EL (cell line): ENCODE measurements at regions not wholly inside any gene's neighbourhood (a gene's known extent, or its start where the extent isn't known, plus 50 kb on each side); places are given as distances from the start of the nearest gene placed in this dataset.
"Not testable (repeated sequence)": the region's sequence is repeated elsewhere in the genome, so short reads cannot be mapped to it uniquely, and the experiment has no call there.

Experiments used
- DNase-seq: peaks from one replicate; pipeline ENCODE4 v3.0.0-alpha.2; 2016

GRCh38 chr1:182331387-182331786 is 60.2 kb downstream of the GLUL start:
- no peak for DNase-seq

- peak; percentile 4 for DNase-seq
Measured at GRCh38 chr1:182330303-182330702, 61.3 kb downstream of the GLUL start.

DNA sequence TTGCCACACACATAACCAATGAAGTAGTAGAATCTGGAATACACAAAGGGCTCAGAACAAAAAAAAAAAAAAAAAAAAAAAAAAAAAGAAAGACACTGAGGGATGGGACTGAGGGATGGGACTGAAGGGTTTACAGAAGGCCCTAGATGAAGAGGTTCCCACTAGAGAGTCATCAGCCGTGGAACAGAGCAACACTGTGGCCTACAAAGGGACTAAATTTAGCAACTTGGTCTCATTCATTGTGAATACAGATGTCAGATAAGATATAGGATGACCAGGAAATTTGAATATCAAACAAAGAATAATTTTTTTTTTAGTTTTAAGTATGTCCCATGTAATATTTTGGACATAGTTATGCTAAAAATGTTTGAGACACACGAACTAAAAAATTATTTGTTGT is 62.1 kb downstream of the GLUL start:
- no peak for DNase-seq

- DNase-seq: no peak
Measured at GRCh38 chr1:182328591-182328990, 63.0 kb downstream of the GLUL start.

DNA sequence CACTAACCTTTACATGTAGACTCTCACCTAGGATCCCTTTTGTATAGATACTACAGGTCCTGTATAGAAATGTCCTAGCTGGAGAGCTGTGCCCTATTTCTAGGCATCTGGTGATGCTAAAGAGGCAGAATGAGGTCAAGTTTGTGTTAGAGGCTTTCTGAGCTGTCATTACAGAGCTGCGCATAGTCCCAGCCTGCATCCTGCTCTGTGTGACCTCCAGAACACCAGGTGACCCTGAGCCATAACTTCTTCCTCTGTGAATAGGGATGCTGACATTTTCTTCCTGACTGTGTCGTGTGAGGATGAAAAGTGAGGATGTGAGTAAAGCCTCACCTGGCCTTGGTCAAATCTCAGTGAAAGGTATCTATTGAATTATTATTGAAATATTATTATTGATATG is 66.3 kb downstream of the GLUL start:
- no peak for DNase-seq

DNA sequence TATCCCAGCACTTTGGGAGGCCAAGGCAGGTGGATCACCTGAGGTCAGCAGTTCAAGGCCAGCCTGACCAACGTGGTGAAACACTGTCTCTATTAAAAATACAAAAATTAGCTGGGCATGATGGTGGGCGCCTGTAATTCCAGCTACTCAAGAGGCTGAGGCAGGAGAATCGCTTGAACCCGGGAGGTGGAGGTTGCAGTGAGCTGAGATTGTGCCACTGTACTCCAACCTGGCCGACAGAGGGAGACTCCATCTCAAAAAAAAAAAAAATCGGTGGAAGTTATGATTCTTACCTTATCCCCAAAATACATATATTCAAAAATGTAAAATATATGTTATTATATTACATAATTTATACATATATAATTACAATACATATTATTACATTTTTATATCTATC is 70.1 kb downstream of the GLUL start:
- DNase-seq: not testable (repeated sequence)

GRCh38 chr1:182317611-182318161 is 73.9 kb downstream of the GLUL start:
- no peak for DNase-seq

DNA sequence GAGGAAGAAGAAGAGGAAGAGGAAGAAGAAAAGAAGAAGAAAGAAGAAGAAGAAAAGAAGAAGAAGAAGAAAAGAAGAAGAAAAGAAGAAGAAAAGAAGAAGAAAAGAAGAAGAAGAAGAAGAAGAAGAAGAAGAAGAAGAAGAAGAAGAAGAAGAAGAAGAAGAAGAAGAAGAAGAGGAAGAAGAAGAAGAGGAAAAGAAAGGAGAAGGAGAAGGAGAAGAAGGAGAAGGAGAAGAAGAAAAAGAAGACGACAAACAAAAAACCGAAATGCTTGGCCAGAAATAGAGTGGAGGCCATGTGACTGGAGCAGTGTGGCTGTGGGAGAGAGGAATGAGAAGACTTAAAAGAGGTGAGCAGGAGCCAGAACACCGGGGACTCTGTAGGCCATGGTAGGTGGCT is 75.1 kb downstream of the GLUL start:
- not testable (repeated sequence) for DNase-seq

DNA sequence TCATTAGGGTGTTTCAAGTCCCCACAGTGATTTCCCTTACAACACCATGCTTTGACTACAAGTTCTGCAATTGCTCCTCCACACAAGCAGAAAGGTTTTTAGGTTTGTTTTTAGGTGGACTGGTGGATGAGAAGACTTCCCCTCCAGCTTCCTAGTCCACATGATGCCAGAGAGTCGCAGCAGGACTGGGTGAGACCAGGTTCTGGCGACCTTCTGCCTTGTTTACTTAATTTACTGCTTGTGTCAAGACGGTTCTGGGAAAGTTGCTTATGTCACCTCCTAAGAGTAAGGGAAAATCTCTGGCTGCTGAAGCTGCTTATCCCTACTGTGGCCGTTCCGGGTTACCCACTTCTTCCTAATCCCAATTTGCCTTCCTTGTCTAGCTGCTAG is 76.4 kb downstream of the GLUL start:
- DNase-seq: no peak

- DNase-seq: no peak
Measured at GRCh38 chr1:182309631-182310351, 81.8 kb downstream of the GLUL start.

GRCh38 chr1:182308826-182309225 is 82.8 kb downstream of the GLUL start:
- DNase-seq: no peak

GRCh38 chr1:182307486-182307885 is 84.1 kb downstream of the GLUL start:
- not testable (repeated sequence) for DNase-seq

- DNase-seq: no peak
Measured at GRCh38 chr1:182305861-182306260, 85.7 kb downstream of the GLUL start.

DNA sequence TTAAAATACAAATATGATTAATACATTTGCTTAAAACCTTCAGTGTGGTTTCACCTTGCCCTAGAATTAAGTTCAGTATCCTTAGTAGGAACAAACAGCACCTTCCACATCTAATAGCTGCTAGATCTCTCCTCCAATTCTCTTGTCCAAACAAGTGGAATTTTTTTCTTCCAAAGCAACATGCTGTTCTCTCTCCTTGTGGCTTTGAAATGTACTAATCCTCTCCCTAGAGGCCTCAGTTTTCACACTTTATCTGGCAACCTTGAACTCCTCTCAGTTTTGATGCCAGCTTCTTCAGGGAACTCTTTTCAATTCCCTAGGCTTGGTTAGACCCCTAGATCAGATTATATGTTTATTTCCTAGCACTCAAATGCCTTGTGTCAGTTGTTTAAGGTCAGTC is 87.0 kb downstream of the GLUL start:
- no peak for DNase-seq

DNA sequence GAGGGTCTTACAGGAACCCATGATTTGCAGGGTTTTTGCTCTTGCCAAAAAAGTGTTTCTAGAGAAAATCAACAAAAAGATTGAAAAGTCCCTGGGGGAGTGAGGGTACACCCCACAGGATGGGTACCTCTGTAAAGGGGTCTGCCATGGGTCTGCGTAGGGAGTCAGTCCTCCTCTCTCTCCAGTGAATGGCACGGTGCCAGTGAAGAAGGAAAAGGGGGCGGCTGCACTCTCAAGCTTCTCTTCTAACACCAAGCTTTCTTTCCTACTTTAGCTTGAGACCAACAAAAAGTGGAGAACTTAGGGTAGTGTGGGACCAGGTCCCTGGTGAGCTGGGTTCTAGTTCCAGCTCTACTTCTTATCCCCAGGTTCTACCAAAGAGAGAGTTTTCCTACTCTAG is 87.4 kb downstream of the GLUL start:
- no peak for DNase-seq

DNA sequence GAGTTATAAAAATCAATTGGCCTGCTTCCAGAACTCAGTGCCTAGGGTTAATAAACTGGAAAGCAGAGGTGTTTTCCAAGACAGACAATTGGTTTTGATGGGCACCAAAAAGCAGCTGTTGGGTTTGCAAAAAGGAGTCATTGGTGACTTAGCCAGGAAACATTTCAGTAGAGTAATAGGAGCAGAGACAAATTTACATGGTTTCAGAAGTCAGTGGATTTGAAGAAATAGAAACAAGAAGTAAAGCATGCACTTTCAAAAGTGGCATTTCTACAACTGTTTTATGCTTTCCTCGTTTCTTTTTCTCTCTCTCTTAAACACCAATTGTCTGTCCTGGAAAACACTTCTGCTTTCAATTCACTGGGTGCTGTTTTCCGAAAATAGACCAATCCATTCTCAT is 87.8 kb downstream of the GLUL start:
- no peak for DNase-seq

DNA sequence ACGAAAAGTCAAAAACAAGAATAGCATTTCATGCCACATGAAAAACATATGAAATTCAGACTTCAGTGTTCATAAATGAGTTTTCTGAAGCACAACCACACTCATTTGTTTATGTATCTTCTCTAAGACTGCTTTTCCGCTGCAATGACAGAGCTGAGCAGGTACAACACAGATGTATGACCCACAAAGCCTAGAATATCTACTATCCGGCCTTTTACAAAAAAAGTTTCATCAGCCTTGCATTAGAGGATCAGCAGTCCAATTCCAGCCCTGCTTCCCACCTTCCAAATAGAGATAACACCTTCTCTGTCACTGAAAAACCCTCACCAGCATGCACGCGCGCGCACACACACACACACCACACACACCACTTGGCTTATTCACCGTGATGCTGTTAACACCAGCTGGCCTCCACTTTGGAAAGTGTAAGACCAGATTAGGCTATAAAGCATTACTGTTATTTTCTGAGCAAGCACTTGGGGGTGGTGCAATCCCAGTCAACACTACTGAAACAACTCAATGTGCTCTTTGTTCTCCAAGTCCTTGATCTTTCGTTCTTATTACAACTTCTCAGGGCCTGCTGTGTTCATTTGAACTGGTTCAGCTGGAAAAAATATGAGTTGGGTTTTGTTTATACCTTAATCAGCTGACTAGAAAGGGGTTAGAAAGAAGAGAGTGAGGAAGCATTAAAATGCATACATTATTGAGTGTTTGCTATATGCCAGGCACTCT is 90.0 kb downstream of the GLUL start:
- DNase-seq: no peak

GRCh38 chr1:182301026-182301436 is 90.6 kb downstream of the GLUL start:
- no peak for DNase-seq

DNA sequence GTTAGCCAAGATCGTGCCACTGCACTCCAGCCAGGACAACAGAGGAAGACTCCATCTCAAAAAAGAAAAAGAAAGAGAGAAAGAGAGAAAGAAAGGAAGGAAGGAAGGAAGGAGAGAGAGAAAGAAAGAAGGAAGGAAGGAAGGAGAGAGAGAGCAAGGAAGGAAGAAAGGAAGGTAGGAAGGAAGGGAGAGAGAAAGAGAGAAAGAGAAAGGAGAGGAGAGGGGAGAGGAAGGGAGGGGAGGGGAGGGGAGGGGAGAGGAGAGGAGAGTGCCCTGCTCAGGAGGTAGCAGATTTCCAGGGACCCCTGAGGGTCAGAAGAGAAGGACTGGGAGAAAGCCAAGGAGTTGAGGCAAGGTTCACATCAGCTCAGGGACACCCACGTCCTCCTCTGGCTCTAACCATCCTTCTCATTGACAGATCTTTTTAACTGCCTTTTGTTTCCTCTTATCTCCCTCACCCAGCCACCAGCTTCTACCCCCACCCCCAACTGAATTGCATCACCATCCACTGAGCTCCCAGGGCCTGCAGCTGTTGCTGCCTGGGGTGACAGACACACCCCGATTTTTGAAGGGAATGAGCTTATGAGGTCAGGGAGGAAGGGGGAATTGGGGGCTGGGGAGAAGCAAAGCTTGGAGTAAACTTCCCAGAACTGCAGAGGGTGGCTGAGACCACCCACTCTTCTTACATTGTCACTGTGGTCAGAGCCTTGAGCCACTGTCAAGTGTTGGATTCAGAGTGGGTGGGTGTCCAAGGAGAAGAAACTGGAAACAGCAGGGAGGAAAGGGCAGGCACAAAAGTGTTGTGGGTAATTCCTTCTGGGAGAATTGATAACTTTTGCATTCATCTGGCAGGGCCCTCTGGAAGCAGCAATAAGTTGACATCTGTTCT is 91.6 kb downstream of the GLUL start:
- peak; percentile 15 for DNase-seq

DNA sequence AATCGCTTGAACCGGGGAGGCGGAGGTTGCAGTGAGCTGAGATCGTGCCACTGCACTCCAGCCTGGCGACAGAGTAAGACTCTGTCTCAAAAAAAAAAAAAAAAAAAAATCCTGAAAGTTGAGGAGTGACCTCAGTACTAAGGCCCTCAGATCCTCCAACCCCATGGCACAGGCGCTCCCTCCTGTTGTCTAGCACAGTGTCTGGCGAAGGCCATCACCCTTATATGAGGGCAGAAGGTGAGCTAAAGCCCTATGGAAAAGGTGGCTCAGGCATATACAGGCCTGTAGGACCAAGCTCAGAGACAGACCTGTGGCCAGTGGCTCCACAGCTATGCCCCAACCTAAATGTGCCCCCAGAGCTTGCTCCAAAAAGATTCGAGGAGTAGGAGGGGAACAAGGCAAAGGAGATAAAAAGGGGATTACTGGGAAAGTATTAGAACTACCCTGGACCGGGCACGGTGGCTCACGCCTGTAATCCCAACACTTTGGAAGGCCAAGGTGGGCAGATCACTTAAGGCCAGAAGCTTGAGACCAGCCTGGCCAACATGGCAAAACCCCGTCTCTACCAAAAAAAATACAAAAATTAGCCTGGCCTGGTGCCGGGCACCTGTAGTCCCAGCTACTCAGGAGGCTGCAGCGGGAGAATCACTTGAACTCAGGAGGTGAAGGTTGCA is 92.4 kb downstream of the GLUL start:
- not testable (repeated sequence) for DNase-seq

- DNase-seq: no peak
Measured at GRCh38 chr1:182297335-182297734, 94.3 kb downstream of the GLUL start.

- no peak for DNase-seq
Measured at GRCh38 chr1:182295697-182296096, 95.9 kb downstream of the GLUL start.

DNA sequence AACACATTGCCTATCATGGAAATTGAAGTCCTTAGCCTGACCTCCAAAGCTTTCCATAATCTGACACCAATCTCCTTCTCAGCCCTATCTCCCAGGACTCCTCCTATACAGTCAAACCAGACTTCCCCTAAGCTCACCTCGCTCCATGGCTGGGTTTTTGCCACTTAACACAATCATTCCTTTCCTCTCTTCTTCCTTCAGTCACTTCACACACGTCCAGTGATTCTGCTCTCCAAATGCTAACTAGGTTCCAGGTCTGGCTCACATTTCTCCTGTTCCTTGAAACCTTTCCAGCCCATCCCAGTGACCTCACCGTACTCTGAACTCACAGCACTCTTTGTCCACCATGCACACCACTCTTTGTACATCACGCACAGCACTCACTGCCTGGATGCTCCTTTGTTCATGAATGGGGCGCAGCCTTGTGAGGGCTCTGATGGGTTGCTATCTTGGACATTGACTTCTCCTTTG is 98.4 kb downstream of the GLUL start:
- DNase-seq: no peak
